ENCODE measurements at regions not wholly inside any gene's neighbourhood (a gene's known extent, or its start where the extent isn't known, plus 50 kb on each side); places are given as distances from the start of the nearest gene placed in this dataset.

- H3K4me3 ChIP-seq (ENCODE audit: low read depth, low read length), result no peak overlapping the region
- DNase-seq (ENCODE audit: low read depth), result no peak
- TF ChIP-seq CTCF (IDR thresholded peaks at IDR 0.05; ENCODE audit: insufficient read depth, low read depth, low read length), result no peak
Observed at GRCh38 chr13:76720821-76721220, 165.4 kb downstream of the KCTD12 start.

GRCh38 chr13:76720416-76720815, 165.8 kb downstream of the KCTD12 start:
- no peak overlapping the region for H3K4me3 ChIP-seq (ENCODE audit: low read depth, low read length)
- DNase-seq (ENCODE audit: low read depth), result no peak
- TF ChIP-seq CTCF (IDR thresholded peaks at IDR 0.05; ENCODE audit: insufficient read depth, low read depth, low read length), result no peak

GRCh38 chr13:76719955-76720354, 166.2 kb downstream of the KCTD12 start:
- H3K4me3 ChIP-seq (ENCODE audit: low read depth, low read length), result no peak overlapping the region
- no peak for TF ChIP-seq CTCF (IDR thresholded peaks at IDR 0.05; ENCODE audit: insufficient read depth, low read depth, low read length)
- no peak for DNase-seq (ENCODE audit: low read depth)

- no peak for TF ChIP-seq CTCF (IDR thresholded peaks at IDR 0.05; ENCODE audit: insufficient read depth, low read depth, low read length)
- DNase-seq (ENCODE audit: low read depth), result no peak
- no peak overlapping the region for H3K4me3 ChIP-seq (ENCODE audit: low read depth, low read length)
Observed at GRCh38 chr13:76717092-76717491, 169.1 kb downstream of the KCTD12 start.

GRCh38 chr13:76715621-76716020, 170.6 kb downstream of the KCTD12 start:
- no peak overlapping the region for H3K4me3 ChIP-seq (ENCODE audit: low read depth, low read length)
- no peak for DNase-seq (ENCODE audit: low read depth)
- no peak for TF ChIP-seq CTCF (IDR thresholded peaks at IDR 0.05; ENCODE audit: insufficient read depth, low read depth, low read length)

- DNase-seq (ENCODE audit: low read depth), result no peak
Observed at GRCh38 chr13:76715075-76715474, 171.1 kb downstream of the KCTD12 start.

More at GRCh38 chr13:76715075-76715474, 171.1 kb downstream of the KCTD12 start:
- H3K4me3 ChIP-seq (ENCODE audit: low read depth, low read length), result no peak overlapping the region
- no peak for TF ChIP-seq CTCF (IDR thresholded peaks at IDR 0.05; ENCODE audit: insufficient read depth, low read depth, low read length)
